ENCODE measurements at regions not wholly inside any gene's neighbourhood (a gene's known extent, or its start where the extent isn't known, plus 50 kb on each side); places are given as distances from the start of the nearest gene placed in this dataset.
"Not testable (repeated sequence)": the region's sequence is repeated elsewhere in the genome, so short reads cannot be mapped to it uniquely, and the experiment has no call there.

DNA sequence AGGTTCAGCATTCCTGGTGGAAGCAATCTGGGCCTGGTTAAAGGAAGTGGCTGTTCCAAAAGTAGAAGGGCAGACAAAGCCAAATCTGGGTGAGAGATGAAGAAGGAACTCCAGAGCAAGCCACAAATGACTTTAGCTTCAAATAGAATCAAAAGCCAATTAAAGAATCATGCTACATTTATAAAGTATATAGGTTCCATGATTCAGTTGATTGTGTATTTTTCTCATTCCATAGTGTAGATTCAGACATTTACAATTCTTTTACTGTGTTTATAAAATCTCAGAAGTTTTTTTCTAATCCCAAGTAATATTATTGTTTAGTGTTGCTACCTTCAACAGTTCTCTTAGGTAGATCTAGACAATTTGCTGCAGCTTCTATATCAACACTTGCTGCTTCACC, 262.0 kb downstream of the PLK2 start:
- no peak for DNase-seq

DNA sequence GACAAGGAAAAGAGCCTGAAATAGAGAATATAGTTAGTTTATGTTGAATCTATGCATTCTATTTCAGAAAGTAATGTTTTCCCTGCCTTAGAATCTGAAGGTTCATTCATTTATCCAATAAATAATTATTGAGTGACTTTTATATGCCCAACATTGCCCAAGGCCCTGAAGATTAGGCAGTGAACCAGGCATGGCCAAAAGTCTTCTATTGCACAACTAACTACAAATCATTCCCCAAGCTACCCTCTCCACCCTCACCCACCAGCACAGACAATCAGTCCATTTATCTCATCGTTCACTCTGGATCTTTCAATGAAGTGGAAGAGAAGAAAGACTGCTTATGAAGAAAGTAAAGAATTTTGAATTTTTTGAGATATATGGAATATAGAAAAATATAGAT, 268.4 kb downstream of the PLK2 start:
- DNase-seq, result no peak

DNA sequence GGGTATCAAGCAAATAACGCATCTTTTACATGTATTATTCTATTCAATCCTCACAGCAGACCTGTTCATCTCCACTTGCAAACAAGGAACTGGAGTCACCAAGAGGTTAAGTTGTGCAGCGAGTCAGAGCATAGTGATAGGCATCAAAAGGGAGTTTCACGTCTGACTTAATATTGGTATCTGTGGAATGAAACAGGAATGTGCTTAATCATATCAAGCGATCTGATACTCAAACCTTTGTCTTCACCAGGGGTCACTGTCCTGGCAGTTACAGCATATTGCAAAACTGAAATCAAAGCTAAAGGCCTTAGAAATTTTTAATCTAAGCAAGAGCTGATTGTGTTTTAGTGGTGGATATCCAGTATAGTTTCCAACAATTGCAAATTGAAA, 271.6 kb downstream of the PLK2 start:
- DNase-seq, result no peak

DNA sequence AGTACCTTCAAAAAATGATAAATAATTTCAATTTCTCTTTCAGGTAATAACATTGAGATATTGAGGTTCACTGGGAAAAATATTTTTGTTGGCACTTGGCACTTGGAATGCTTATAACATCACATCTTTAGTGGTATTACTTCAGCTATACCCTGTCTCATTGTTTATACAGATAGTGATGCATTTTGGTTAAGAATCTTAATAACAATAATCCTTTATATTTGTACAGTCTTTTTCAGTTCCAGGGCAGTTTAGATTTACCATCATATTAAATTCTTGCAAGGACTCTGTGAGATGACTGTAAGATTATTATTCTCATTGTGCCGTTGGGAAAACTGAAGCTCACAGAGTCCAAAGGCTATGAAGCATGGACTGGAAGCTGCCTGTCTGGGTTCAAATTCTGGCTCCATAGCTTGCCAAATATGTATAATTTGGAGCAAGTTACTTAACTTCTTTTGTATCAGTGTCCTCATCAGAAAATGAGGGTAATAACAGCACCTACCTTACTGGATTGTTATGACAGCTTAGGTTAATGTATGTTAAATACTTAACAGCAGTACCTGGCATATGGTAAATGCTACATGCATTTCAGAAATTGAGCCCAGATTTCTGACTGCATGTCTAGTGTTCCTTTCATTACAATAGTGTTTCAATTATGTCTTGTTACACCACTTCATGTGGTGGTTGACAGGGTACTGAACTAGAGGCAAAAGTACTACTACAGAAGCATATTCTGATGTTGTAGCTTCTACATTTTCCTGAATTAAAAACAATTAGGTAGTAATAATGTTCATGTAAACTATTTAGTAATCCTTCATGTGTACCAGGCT, 272.2 kb downstream of the PLK2 start:
- DNase-seq, result no peak

DNA sequence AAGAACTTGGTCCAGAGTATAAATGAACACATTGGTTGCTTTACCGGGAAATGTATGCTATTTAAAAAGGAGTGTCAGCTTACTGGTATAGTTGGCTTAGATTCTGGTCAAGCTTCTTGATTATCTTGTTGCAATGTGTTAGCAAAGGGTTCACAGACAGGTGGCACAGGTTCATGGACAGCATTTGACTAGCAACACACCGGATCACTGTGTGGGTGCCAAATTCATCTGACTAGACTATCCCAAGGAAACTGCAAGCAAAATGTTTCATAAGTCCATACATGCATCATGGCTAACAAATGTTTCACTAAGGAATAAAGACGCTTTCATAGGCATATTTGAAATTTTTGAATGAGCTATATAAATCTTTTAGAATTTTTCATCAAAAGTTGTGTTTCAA, 274.1 kb downstream of the PLK2 start:
- DNase-seq, result no peak

DNA sequence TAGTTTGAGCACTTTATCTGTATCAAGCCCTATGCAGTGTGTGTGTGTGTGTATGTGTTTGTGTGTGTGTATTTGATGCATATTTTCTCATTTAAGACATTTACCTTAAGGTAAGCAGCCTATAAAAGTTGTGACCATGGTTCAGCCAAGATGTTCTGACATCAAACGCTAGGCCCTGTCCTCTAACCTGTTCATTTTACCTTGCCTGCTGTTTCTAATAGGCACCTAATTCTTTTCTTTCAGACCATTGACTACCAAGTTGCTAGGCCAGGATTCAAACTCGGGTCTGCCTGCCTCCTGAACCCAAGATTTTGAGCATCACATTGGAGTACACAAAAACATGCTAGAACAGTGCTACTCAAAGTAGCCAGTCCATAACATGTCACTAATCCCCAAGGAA, 274.5 kb downstream of the PLK2 start:
- DNase-seq, result no peak

DNA sequence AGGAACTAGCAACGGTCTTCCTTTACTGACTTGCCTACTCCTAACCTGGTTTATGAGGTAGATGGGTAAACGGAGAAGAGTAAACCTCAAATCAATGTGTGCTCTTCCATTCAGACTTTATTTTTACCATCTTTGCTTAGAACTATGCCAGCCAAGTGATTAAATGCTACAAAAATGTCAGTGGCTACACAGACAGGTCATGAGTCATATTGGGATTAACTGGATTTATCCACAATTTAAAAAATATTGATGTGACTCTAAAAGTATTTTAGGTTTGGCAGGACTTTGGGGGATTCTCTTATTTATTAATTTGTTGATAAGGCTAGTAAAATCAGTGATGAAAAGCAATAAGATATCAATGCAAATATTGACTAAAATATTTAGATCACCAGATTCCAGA, 275.0 kb downstream of the PLK2 start:
- no peak for DNase-seq

DNA sequence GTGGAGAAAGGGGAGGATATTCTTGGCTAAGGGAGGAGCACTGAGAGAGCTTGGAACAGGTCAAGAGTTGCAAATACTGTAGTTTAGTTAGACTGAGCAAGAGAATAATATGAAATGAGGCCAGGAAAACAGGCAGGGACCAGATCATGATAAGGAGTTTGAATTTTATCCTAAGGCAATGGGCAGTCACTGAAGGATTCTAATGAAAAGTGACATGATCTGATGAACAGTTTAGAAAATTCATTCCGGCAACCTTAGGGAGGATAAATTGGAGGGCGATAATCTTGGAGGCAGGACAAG, 276.1 kb downstream of the PLK2 start:
- no peak for DNase-seq

DNA sequence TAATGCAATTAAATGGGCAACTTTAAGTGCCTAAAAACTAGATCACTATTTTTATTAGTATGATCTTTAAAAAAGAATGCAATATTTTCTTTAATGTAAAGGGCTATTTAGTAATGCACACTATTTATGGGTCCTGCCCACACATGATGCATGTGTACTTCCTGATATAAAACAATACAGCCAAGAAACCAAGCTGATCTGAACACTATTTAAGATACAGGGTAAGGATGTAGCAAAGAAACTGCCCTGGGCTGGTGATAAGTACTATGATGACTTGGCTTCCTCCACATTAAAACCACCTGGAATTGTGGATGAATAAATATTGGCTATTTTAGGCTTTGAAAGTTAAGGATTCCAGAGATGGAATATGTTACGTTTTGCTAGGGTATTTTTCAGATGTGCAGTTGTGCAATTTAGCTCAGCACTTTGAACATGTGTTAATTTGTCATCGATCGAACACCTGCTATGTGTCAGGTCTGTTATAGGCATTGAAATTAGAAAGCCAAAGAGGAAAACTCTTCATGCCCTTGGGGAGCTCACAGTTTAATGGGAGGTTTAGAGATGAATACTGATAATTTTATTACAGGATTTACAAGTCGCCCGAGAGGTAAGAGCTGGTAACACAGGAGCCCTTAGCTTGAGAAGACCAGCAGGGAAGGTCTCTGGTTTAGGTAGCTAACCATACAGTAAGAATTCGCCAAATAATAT, 276.7 kb downstream of the PLK2 start:
- DNase-seq, result no peak

DNA sequence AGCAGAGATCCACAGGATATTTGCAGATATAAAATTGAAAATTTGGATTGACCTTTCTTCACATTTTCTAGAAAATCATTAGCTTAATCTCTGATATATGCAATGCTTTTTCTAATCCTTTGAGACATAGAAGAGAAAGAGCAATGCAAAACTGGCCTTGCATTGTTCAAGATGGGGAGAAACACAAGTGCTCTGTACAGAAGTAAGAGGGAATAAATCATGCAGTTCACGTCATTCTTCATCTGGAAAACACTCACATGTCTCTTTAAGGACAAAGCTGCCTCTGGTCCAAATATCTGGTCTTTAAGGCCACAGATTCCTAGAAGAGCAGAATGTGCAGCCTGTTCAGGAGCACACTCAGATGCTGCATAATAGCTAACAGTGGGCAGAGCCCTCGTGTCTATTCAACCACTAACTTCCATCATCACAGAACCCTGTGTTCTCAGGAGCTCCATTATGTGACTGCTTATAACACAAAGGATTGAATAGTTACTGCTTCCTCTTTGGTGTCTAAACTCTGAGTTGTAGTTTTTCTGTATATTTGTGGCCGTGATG, 277.5 kb downstream of the PLK2 start:
- DNase-seq, result no peak

DNA sequence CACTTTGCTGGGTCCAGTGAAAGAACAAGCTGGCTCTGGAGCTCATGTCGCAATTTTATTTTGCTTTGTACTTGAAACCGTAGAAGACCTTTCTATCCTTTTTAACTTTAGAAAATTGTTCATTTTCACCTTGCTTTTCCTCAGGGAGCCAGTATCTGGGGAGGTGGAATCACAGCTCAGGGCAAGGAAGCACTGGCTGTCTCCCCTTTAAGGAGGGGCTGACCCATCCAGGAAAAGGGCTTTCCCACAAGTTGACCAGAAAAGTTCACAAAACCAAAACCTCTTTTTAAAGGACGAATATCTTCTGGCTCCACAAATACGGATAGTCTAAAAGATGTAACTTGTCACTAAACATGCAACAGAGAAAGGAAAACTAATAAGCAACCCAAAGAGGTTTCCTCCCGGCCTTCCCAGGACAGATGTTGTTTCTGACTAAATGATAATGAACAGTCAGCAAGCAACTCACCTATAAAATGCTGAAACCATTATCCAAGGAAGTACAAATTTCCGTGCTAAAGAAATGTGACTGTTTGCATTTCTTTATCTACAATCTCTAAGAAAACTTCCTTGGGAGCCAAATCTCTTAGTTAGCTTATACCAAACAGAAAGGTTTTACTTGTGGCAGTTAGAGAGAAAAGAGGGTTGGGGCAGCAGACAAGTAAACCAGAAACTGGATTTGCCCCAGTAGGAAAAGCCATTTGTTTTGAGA, 278.2 kb downstream of the PLK2 start:
- DNase-seq, result no peak

DNA sequence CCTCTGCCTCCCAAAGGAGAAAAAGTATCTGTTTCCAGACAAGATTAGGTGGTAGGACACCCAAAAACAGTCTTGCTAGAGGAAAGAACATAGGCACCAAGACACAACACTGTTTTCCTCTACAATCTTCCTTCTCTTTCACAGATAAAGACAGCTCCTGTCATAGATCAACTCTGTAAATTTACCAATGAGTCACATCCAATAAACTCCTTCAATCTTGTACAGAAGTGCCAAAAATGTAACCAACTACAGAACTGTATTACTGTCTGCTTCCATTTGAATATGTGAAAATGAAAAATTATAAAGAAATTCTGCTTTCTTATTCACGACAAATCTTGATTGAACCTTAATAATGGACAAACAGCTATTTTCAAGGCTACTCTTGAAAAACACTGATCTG, 286.9 kb downstream of the PLK2 start:
- no peak for DNase-seq

DNA sequence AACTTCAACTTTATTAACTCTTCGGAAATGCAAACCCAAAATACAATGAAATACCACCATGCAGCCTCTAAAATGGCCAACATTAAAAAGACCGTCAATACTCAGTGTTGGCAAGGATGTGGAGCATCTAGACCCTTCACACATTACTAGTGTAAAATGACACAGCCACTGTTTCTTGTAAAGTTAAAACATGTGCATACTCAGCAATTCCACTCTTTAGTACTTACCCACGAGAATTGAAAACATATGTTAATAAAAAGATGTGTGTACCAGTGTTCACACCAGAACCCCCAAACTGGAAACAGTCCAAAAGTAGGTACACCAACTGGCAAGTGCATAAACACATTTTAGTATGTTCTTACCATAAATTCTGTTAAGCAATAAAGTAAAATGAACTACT, 294.7 kb downstream of the PLK2 start:
- no peak for DNase-seq

DNA sequence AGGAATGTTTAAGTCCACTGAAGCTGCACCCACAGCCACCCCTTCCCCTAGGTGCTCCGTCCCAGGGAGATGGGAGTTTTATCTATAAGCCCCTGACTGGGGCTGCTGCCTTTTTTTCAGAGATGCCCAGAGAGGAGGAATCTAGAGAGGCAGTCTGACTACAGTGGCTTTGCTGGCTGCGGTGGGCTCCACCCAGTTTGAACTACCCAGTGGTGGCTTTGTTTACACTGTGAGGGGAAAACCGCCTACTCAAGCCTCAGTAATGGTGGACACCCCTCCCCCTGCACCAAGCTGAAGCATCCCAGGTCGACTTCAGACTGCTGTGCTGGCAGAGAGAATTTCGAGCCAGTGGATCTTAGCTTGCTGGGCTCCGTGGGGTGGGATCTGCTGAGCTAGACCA, 298.0 kb downstream of the PLK2 start:
- not testable (repeated sequence) for DNase-seq

DNA sequence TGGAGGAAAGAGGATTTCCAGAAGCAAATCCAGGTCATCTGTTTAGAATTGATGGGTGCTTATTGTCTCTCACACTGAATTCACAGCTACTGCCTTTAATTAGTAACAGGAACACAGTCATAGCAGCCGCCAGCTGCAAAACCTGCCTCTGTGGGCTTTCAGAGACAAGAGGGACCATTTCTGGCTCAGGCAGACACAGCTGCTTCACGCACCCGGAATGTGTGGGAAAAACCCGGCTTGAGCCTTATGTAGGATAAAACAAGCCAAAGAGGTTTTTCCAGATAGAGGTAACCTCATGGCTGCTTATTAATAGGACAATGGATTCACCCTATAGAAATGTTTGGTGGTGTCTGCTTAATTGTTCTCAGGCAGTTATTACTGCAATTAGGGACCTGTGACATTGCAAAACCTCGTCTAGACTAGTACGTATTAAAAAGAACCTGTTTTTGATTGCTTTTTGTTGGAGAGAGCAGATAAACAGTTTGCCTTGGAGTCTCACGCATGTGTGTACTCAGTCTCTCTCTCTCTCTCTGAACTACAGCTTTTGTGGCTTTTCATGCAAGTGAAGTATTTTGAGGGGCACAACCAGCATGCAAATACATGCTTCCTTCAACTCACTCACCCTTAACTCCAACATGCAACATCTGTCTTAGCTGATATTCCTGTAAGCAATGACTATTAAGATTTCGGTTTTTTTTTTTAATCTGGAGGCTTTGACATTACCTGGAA, 302.7 kb downstream of the PLK2 start:
- DNase-seq, result peak in 1 of 2 experiments; percentile 2

DNA sequence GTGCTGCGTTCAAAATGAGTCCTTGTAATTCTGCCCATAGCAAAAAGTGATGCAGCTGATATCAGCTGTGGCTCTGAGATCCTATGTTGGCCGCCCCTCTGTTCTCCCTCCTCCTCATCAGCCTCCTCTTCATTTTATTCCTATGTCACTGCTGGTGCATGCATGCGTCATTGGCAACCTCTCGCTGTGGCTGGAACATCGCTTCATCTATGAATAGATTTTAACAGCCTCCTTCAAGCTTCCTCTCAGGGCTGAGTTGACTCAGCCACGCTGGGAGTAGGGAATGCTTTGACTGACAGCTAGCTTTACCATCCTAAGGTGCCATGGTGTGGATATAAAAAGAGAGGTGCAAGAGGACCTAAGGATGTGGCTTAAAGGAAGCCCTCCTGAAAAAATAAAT, 303.5 kb downstream of the PLK2 start:
- DNase-seq, result no peak

DNA sequence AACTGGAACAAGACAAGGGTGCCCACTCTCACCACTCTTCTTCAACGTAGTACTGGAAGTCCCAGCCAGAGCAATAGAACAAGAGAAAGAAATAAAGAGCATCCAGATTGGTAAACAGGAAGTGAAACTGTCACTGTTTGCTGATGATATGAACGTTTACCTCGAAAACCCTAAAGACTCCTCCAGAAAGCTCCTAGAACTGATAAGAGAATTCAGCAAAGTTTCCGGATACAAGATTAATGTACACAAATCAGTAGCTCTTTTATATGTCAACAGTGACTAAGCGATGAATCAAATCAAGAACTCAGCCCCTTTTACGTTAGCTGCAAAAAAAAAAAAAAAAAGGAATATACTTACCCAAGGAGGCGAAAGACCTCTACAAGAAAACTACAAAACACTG, 306.6 kb downstream of the PLK2 start:
- no peak for DNase-seq

DNA sequence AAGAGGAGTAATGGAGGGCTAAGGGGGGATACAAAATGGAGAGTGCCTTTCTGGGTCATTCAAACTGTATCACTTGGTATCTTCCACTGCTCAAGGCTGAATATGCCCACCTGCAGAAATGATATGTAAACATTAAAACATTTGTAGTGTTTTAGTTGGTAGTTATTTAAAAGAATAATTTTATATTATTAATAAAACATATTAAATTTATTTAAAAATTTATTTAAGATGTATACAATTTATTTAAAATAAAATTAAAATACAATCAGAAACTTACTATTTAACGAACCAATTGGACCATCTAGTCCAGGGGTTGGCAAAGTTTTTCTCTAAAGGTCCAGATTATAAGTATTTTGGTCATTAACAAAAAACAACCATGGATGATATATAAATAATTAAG, 308.5 kb downstream of the PLK2 start:
- no peak for DNase-seq

DNA sequence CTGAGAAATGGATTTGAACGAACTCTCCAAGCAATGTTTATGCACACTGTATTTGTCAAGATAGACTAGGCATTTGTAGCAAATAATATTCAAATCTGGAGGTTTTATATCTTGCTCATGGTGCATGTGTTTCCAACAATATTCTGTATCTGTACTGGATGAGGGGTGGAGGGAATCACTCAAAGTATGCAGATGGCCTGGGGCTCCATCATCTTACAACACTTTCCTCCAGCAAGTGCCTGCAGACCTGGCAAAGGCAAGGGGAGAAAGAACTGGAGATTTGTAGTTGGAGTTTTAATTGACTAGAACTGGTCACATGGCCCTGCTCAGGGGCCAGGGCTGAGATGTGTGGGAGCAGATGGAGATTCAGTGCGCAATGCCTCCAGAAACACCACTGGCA, 309.0 kb downstream of the PLK2 start:
- no peak for DNase-seq

DNA sequence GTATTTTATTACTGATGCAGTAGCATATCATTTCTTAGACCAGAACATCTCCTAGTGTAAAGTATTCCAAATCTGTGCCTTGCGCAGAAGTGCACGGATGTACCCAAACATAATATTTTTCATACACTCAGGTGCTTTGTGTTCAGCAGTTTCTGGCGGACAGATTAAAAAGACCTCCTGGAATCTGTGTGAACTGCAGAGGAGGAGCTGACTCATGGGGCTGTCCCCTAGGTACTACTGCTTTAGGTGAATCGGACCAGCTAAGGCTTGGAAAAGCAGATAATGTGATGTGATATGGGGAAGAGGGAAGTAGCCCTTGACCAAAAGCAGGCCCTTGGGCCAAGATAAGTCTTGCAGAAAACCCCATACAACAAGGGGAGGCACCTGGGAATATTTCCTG, 310.1 kb downstream of the PLK2 start:
- DNase-seq, result no peak

DNA sequence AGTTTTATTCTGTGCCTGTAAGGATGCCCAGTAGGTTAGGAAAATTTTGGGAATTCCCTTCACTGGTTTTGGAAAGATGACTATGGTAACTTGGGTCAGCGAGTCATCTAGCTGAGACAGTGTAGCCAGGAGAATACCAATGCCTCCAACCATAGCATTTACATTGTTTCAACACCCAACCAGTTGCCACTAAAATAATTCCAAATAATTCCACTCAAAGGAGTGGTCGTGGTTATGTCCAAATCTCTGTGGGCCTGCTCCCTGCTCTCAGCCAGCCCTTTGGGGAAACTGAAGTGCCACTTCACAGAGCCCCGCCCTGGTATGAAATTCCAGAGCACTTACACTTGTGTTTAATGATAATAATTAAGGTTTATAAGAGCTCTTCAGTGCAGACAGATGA, 310.5 kb downstream of the PLK2 start:
- no peak for DNase-seq

DNA sequence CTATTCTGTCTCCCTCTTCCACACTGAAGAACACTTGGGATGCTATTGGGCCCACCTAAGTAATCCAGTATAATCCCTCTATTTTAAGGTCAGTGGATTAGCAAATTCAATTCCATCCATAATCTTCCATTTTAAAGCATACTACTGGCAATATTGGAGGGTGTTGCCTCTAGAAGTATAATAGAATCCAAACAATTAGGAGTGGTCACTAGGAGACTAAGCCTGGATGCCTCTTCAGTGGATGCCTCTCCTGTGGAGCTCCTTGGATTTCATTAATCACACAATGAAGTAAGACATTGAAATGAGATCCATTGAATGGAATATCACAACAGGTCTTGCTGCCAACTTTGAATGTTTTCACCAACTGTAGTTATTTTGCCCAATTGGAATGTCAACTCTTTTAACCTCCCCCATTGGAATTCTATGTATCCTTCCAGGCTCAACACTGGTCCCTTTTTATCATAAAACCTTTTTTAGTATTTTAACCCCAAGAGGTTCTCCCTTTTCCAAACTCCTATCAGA, 311.6 kb downstream of the PLK2 start:
- no peak for DNase-seq

DNA sequence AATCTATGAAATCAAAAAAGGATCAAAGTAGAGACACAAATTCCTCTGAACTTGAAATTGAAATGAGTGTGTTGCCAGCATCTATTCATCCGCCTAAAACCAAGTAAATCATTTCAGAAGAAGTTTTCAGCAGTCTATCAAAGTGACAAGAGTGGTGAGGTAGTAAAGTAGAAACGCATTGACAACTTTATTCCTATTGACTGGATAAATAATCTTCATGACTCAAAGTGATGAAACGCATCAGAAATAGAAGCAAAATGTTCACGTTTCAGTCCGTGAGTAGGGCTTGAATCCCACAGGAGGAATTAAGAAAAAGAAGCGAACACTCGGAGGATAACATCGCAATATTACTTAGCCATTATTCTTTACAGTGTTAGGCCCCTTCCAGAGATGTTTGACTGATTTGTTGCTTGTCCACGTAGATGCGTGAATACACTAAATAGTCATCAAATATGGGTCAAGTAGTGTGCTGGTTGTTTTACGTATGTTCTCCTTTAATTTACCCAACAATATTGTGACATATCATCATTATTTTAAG, 314.4 kb downstream of the PLK2 start:
- no peak for DNase-seq

Measured in NCI-H2081 (cell line).